Neural progenitor cell (in vitro differentiated cells): ENCODE measurements at regions not wholly inside any gene's neighbourhood (a gene's known extent, or its start where the extent isn't known, plus 50 kb on each side); places are given as distances from the start of the nearest gene placed in this dataset.

Experiments used
- EZH2phosphoT487 ChIP-seq: fragments of 200-600 bp; sonication (generic); IDR thresholded peaks from 2 replicates; pipeline ENCODE4 v1.6.1; 2017; ENCODE audit warnings: antibody characterized with exemption
- TF ChIP-seq, protein P1 (sequence below): fragments of 200-600 bp; sonication (generic); IDR thresholded peaks from 2 replicates; pipeline ENCODE4 v1.5.1; 2017; ENCODE audit warnings: antibody characterized with exemption, mild to moderate bottlenecking

DNA sequence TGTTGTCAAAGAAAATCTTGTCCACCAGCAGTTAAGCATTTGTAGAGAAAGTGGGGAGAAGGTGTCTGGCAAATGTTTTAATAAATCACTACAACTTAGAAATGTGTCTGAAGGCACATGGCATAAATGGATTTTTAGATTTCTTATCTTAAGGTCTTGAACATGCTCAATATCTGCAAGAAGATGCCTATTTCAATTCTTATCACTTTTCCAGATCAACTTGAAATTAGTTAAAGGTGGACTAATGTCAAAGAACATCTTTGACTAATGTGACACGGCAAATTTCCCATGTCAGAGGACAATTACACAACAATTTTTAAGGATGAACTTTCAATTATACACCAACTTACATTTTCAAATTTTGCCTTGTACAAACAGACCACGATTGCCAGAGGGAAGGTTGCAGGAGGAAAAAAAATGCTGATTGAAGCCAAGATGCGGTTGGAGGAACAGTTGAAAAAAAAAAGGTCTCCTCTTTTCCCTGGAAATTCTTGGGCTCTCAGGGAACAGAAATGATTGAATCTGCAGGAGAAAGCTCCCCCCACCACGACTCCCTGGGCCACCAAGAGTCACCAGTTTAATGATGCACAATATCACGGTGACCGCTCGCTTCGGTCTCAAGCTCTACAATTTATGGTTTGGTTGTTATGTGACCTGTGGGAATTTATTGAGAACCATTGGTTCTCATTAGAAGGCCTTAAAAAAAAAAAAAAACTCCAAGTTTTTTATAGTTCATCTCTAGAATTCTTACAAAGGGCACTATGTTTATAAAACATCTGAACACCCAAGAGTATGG, 507.6 kb upstream of the ADAMTS9 start:
- TF ChIP-seq, protein P1, sequence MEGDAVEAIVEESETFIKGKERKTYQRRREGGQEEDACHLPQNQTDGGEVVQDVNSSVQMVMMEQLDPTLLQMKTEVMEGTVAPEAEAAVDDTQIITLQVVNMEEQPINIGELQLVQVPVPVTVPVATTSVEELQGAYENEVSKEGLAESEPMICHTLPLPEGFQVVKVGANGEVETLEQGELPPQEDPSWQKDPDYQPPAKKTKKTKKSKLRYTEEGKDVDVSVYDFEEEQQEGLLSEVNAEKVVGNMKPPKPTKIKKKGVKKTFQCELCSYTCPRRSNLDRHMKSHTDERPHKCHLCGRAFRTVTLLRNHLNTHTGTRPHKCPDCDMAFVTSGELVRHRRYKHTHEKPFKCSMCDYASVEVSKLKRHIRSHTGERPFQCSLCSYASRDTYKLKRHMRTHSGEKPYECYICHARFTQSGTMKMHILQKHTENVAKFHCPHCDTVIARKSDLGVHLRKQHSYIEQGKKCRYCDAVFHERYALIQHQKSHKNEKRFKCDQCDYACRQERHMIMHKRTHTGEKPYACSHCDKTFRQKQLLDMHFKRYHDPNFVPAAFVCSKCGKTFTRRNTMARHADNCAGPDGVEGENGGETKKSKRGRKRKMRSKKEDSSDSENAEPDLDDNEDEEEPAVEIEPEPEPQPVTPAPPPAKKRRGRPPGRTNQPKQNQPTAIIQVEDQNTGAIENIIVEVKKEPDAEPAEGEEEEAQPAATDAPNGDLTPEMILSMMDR: no peak
- no peak for TF ChIP-seq EZH2phosphoT487
